Pancreas (tissue), 10 donors: ENCODE measurements at regions not wholly inside any gene's neighbourhood (a gene's known extent, or its start where the extent isn't known, plus 50 kb on each side); places are given as distances from the start of the nearest gene placed in this dataset.

Source experiments
- ATAC-seq, 4 donors: fragments of 200-7000 bp; cut with Tn5 transposase; one replicate each; pipeline versions ENCODE4 v1.8.0 to v1.9.1; 2020; ENCODE audit warnings: mild to moderate bottlenecking in 4 of 4, moderate library complexity in 4 of 4
- DNase-seq, 6 donors: peaks; one replicate each; pipeline ENCODE4 v3.0.0-alpha.2; 2020
- FAIRE-seq: peaks from 2 replicates; lab custom pipeline; 2012; peaks lifted over from hg19 to GRCh38; lab: Jason Lieb, UNC
- H3K27ac ChIP-seq, 4 donors: fragments of 200-600 bp; sonication (generic); 1 replicate in 3 of 4; 2 replicates in 1 of 4; pipeline versions ENCODE4 v1.5.0 to v1.8.0; 2020
- H3K27me3 ChIP-seq, 4 donors: fragments of 200-600 bp; one replicate each; pipeline ENCODE4 v1.8.0; 2021
- H3K36me3 ChIP-seq, 3 donors: fragments of 200-600 bp; sonication (generic) in 1 of 3; one replicate each; pipeline versions ENCODE4 v1.5.0 to v1.8.0; 2020 to 2021
- H3K4me1 ChIP-seq, 3 donors: fragments of 200-600 bp; one replicate each; pipeline ENCODE4 v1.8.0; 2021
- H3K4me3 ChIP-seq, 4 donors: fragments of 200-600 bp; sonication (generic) in 2 of 4; one replicate each; pipeline versions ENCODE4 v1.5.0 to v1.8.0; 2020 to 2021
- H3K9me3 ChIP-seq, 4 donors: fragments of 200-600 bp; one replicate each; pipeline ENCODE4 v1.8.0; 2021
- WGBS, 2 donors: extraction: QIAGEN DNeasy Blood & Tissue Kit; methylation state at CpG; one replicate each; pipeline ENCODE4 v1.1.7; 2013; 5-methylcytosine and 5-hydroxymethylcytosine counted together
- intact Hi-C, 3 donors: fragments of 100-400 bp; cut with DNase I; formaldehyde crosslinking; loops; one replicate each; pipeline versions ENCODE4 v1.11.1 to v1.14.2; 2022
- TF ChIP-seq, protein P1 (sequence below), 4 donors: fragments of 200-600 bp; sonication (generic) in 3 of 4; IDR thresholded peaks; one replicate each; pipeline versions ENCODE4 v1.5.0 to v1.8.0; 2021; ENCODE audit warnings: antibody characterized with exemption in 4 of 4
- donor health status: healthy with polysubstance abuse.
- donor health status: DM: no; HTN: no; CAD: no; lungs with moderate emphysema.
- donor health status: DM: no; HTN: no; CAD: no.
- donor health status: control.
- donor health status: control.
- donor health status: Bipolar disorder and iron deficiency.
- donor health status: DM: yes; HTN: yes; CAD: no.
- donor health status: DM: no; HTN: no; CAD: no.
- donor health status: DM: no; HTN: no; CAD: no.
- donor health status: DM: yes; HTN: yes; CAD: no.

DNA sequence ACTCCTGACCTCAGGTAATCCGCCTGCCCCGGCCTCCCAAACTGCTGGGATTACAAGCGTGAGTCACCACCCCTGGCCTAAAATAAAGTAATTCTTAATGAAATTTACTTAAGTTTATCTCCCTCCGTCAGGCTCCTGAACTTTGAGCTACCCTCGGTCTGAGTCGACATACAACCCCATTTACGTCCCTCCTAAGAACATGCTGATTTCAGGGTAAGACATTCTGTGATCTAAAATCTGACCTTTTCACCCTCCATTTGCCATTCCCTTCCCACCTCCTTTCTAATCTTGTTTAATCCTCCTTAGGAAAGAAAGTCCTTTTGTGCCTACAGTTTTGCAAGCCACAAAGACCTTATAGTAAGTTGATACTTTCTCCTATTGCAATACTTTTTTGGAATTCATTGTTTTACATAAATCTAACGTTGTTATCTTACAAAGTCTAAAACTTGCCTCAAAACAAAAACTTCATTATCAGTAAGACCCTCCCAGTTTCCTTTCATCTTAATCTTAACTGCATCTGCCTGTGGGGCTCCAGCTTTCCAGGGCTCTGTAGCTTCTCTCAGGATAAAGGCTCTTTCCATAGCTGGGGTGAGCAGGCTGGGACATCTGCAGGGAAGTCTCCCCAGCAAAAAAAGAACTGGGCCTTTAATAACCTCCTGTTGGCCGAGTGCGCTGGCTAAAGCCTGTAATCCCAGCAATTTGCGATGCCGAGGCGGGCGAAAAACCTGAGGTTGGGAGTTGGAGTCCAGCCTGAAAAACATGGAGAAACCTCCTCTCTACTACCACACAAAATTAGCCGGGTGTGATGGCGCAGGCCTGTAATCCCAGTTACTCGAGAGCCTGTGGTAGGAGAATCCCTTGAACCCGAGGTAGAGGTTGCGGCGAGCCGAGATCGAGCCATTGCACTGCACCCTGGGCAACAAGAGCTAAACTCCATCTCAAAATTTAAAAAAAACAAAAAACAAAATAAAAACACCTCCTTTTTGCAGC, 143.1 kb downstream of the ZNF737 start:
- intact Hi-C loops: no loop called here
- Histone ChIP-seq H3K27ac (peak overlapping the region in 3 of 4 donors; percentile 78 to 92 (median 88)), H3K4me3 (peak overlapping the region in 3 of 4 donors; percentile 30 to 65 (median 35)), H3K27me3 (no peaks in the 10 kb centered on the region), H3K9me3 (no peaks in the 10 kb centered on the region), H3K4me1 (no peaks in the 10 kb centered on the region), H3K36me3 (no peaks in the 10 kb centered on the region)
- WGBS, 2 donors: 72 to 79% methylated on average over 22 of the region's 22 CpGs
- FAIRE-seq (no peak), DNase-seq (peak in 2 of 6 donors; percentile 14 to 36), ATAC-seq (no peak)
- TF ChIP-seq, protein P1, sequence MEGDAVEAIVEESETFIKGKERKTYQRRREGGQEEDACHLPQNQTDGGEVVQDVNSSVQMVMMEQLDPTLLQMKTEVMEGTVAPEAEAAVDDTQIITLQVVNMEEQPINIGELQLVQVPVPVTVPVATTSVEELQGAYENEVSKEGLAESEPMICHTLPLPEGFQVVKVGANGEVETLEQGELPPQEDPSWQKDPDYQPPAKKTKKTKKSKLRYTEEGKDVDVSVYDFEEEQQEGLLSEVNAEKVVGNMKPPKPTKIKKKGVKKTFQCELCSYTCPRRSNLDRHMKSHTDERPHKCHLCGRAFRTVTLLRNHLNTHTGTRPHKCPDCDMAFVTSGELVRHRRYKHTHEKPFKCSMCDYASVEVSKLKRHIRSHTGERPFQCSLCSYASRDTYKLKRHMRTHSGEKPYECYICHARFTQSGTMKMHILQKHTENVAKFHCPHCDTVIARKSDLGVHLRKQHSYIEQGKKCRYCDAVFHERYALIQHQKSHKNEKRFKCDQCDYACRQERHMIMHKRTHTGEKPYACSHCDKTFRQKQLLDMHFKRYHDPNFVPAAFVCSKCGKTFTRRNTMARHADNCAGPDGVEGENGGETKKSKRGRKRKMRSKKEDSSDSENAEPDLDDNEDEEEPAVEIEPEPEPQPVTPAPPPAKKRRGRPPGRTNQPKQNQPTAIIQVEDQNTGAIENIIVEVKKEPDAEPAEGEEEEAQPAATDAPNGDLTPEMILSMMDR (IDR thresholded peaks at IDR 0.05): no peak

DNA sequence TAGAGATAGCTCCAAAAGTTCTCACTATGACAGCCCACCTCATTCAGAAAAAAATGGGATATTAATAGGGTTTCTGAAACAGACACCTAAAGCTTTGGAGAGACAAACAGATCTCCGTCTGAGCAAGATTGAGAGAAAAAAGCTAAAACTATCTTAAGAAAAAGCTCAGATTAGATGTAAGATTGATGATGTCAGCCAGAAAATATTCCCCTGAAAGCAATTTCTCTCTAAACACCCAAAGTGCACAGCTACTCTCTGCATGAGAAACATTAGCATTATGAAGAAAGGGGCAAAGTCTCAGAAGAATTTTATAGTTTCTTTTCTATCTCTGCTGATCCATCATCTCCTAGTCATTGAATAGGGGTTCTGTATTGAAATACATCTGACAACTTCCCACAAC, 148.9 kb downstream of the ZNF737 start:
- no peak for FAIRE-seq
- TF ChIP-seq, protein P1 (IDR thresholded peaks at IDR 0.05): no peak
- WGBS, 2 donors: 75 to 95% methylated on average over 1 of the region's 1 CpG
- Histone ChIP-seq H3K27ac (no peak overlapping the region), H3K36me3 (no peaks in the 10 kb centered on the region), H3K27me3 (no peaks in the 10 kb centered on the region), H3K4me3 (no peak overlapping the region), H3K4me1 (no peaks in the 10 kb centered on the region), H3K9me3 (no peaks in the 10 kb centered on the region)
- ATAC-seq: no peak
- no peak for DNase-seq
- intact Hi-C loops: no loop called here

DNA sequence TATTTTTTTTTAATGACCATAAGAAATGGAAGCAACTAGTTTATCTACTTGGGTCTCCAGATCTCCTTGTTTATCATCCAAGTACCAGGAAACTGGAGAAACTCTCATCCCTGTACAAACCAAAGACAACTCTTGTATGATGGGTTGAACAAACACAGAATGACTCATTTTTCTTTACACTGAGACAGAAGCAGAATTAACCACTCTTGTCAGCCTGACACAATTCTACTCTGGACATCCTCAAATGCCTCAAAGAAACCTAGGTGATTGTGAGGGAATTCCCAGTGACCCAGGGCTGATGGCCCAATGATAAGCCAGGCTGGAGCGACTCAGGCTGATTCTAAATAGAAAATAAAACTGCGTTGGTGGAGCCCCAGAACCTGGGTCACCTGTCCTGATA, 151.5 kb downstream of the ZNF737 start:
- no peak for FAIRE-seq
- ATAC-seq: no peak
- TF ChIP-seq, protein P1 (IDR thresholded peaks at IDR 0.05): no peak
- intact Hi-C loops: loop anchor here in 1 of 3 donors (5.0 kb wide), 1 partner anchor 123 kb away; no protein-coding TSS in a partner anchor
- H3K36me3 ChIP-seq: no peaks in the 10 kb centered on the region
- no peak overlapping the region for H3K27ac ChIP-seq
- no peaks in the 10 kb centered on the region for H3K9me3 ChIP-seq
- H3K4me3 ChIP-seq: no peak overlapping the region
- no peaks in the 10 kb centered on the region for H3K4me1 ChIP-seq
- 67 to 82% methylated on average over 2 of the region's 2 CpGs for WGBS, 2 donors
- no peak for DNase-seq
- H3K27me3 ChIP-seq: no peaks in the 10 kb centered on the region

DNA sequence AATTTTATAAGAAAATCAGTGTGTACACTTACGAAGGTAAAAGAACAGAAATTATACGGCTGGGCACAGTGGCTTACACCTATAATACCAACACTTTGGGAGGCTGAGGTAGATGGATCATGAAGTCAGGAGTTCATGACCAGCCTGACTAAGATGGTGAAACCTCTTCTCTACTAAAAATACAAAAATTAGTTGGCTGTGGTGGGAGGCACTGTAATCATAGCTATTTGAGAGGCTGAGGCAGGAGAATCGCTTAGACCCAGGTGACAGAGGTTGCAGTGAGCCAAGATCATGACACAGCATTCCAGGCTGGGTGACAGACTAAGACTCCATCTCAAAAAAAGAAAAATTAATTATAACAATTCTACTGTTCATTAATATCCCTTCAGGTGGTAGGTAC, 151.9 kb downstream of the ZNF737 start:
- DNase-seq (no peak), ATAC-seq (no peak), FAIRE-seq (no peak)
- Histone ChIP-seq H3K27ac (no peak overlapping the region), H3K36me3 (no peaks in the 10 kb centered on the region), H3K4me1 (no peaks in the 10 kb centered on the region), H3K4me3 (no peak overlapping the region), H3K27me3 (no peaks in the 10 kb centered on the region), H3K9me3 (no peaks in the 10 kb centered on the region)
- intact Hi-C loops: loop anchor here in 1 of 3 donors (5.0 kb wide), 1 partner anchor 124 kb away; no protein-coding TSS in a partner anchor
- 86 to 89% methylated on average over 3 of the region's 3 CpGs for WGBS, 2 donors
- TF ChIP-seq, protein P1 (IDR thresholded peaks at IDR 0.05): no peak

DNA sequence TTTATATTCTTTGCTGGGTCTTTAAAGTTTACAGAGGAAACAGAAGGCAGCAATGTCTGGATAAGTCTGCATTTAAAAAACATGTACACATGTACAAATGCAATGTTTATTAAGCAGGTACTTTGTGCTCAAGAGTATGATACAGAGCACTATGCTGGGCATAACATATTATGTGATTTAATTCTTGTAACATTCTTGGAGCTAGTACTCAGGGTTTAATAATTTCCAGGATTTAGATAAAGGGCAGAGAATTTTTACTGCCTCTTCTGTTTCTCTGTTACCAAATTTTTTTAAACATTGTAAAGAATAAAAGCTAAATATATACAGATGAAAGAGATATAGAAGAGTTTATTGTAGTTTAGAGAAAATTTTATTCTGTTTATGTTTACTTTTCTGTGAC, 152.7 kb downstream of the ZNF737 start:
- FAIRE-seq: no peak
- H3K27ac ChIP-seq: no peak overlapping the region

More for the DNA sequence above, 152.7 kb downstream of the ZNF737 start:
- no peak for ATAC-seq
- H3K4me3 ChIP-seq: no peak overlapping the region
- DNase-seq: no peak
- intact Hi-C loops: loop anchor here in 1 of 3 donors (5.0 kb wide), 1 partner anchor 124 kb away; no protein-coding TSS in a partner anchor
- no peaks in the 10 kb centered on the region for H3K36me3 ChIP-seq
- H3K9me3 ChIP-seq: no peaks in the 10 kb centered on the region
- no peaks in the 10 kb centered on the region for H3K27me3 ChIP-seq
- TF ChIP-seq, protein P1 (IDR thresholded peaks at IDR 0.05): no peak
- H3K4me1 ChIP-seq: no peaks in the 10 kb centered on the region
